HG02970 (cell line): ENCODE measurements at regions not wholly inside any gene's neighbourhood (a gene's known extent, or its start where the extent isn't known, plus 50 kb on each side); places are given as distances from the start of the nearest gene placed in this dataset.

ENCODE experiments used
- ATAC-seq: cut with Tn5 transposase; IDR thresholded peaks from one replicate; pipeline ENCODE4 v1.9.1; 2021; ENCODE audit warnings: mild to moderate bottlenecking, moderate library complexity, moderate number of reproducible peaks; ENCODE audit not compliant: unreplicated experiment, low FRiP score

GRCh38 chr18:78293540-78293939 lies 686.1 kb upstream of the SALL3 start:
- ATAC-seq, result no peak

GRCh38 chr18:78293940-78294541 lies 685.6 kb upstream of the SALL3 start:
- no peak for ATAC-seq

- ATAC-seq, result no peak
These were observed 684.4 kb upstream of the SALL3 start for GRCh38 chr18:78295262-78295661.

- no peak for ATAC-seq
These were observed 683.5 kb upstream of the SALL3 start for GRCh38 chr18:78296166-78296565.

- no peak for ATAC-seq
These were observed 682.6 kb upstream of the SALL3 start for GRCh38 chr18:78297048-78297447.

GRCh38 chr18:78303519-78304191 lies 676.0 kb upstream of the SALL3 start:
- ATAC-seq, result no peak

- ATAC-seq, result no peak
These were observed 675.1 kb upstream of the SALL3 start for GRCh38 chr18:78304192-78305164.

- ATAC-seq, result no peak
These were observed 673.8 kb upstream of the SALL3 start for GRCh38 chr18:78305789-78306188.

GRCh38 chr18:78309307-78309706 lies 670.3 kb upstream of the SALL3 start:
- ATAC-seq, result no peak

GRCh38 chr18:78309924-78310323 lies 669.7 kb upstream of the SALL3 start:
- ATAC-seq, result no peak

GRCh38 chr18:78319264-78319663 lies 660.4 kb upstream of the SALL3 start:
- ATAC-seq, result no peak

GRCh38 chr18:78319961-78320360 lies 659.7 kb upstream of the SALL3 start:
- ATAC-seq, result no peak

GRCh38 chr18:78321402-78321801 lies 658.2 kb upstream of the SALL3 start:
- ATAC-seq, result no peak

GRCh38 chr18:78323453-78324197 lies 656.0 kb upstream of the SALL3 start:
- ATAC-seq, result no peak

- ATAC-seq, result no peak
These were observed 652.0 kb upstream of the SALL3 start for GRCh38 chr18:78327643-78328042.

GRCh38 chr18:78330766-78331165 lies 648.9 kb upstream of the SALL3 start:
- ATAC-seq, result no peak

GRCh38 chr18:78352910-78353309 lies 626.7 kb upstream of the SALL3 start:
- ATAC-seq, result no peak

GRCh38 chr18:78362198-78362597 lies 617.4 kb upstream of the SALL3 start:
- no peak for ATAC-seq

- no peak for ATAC-seq
These were observed 615.8 kb upstream of the SALL3 start for GRCh38 chr18:78363556-78364387.
